Cardiac muscle cell (in vitro differentiated cells and primary cell): ENCODE measurements at regions not wholly inside any gene's neighbourhood (a gene's known extent, or its start where the extent isn't known, plus 50 kb on each side); places are given as distances from the start of the nearest gene placed in this dataset.

Experiments
- DNase-seq, 2 donors: peaks; one replicate each; pipeline versions ENCODE4 v3.0.0 to v3.0.0-alpha.2; 2010 to 2017; ENCODE audit warnings: low read depth in 1 of 2, low spot score in 1 of 2
- H3K27ac ChIP-seq: fragments of 200-600 bp; sonication (generic); 2 replicates; pipeline ENCODE4 v1.5.1; 2016
- H3K27me3 ChIP-seq: fragments of 200-600 bp; sonication (generic); 2 replicates; pipeline ENCODE4 v1.6.0; 2016; ENCODE audit warnings: control low read depth
- H3K36me3 ChIP-seq: fragments of 200-600 bp; sonication (generic); 2 replicates; pipeline ENCODE4 v1.5.1; 2016; ENCODE audit warnings: control low read depth
- H3K4me1 ChIP-seq: fragments of 200-600 bp; sonication (generic); 2 replicates; pipeline ENCODE4 v1.8.1; 2017; ENCODE audit warnings: low read depth, mild to moderate bottlenecking, mixed run types
- H3K4me3 ChIP-seq: fragments of 200-600 bp; sonication (generic); 2 replicates; pipeline ENCODE4 v1.5.1; 2016; ENCODE audit warnings: mild to moderate bottlenecking
- H3K9me3 ChIP-seq: fragments of 200-600 bp; sonication (generic); 2 replicates; pipeline ENCODE4 v1.5.1; 2017; ENCODE audit warnings: low read depth, mild to moderate bottlenecking, control low read depth
- TF ChIP-seq, protein P1 (sequence below): IDR thresholded peaks from 2 replicates; pipeline ENCODE4 v1.5.1; 2012; ENCODE audit warnings: low read depth, mild to moderate bottlenecking, low read length

- TF ChIP-seq, protein P1, sequence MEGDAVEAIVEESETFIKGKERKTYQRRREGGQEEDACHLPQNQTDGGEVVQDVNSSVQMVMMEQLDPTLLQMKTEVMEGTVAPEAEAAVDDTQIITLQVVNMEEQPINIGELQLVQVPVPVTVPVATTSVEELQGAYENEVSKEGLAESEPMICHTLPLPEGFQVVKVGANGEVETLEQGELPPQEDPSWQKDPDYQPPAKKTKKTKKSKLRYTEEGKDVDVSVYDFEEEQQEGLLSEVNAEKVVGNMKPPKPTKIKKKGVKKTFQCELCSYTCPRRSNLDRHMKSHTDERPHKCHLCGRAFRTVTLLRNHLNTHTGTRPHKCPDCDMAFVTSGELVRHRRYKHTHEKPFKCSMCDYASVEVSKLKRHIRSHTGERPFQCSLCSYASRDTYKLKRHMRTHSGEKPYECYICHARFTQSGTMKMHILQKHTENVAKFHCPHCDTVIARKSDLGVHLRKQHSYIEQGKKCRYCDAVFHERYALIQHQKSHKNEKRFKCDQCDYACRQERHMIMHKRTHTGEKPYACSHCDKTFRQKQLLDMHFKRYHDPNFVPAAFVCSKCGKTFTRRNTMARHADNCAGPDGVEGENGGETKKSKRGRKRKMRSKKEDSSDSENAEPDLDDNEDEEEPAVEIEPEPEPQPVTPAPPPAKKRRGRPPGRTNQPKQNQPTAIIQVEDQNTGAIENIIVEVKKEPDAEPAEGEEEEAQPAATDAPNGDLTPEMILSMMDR: no peak
- H3K4me3 ChIP-seq: no peak overlapping the region
Measured at GRCh38 chr1:213821175-213821942, 166.4 kb upstream of the PROX1 start.

DNA sequence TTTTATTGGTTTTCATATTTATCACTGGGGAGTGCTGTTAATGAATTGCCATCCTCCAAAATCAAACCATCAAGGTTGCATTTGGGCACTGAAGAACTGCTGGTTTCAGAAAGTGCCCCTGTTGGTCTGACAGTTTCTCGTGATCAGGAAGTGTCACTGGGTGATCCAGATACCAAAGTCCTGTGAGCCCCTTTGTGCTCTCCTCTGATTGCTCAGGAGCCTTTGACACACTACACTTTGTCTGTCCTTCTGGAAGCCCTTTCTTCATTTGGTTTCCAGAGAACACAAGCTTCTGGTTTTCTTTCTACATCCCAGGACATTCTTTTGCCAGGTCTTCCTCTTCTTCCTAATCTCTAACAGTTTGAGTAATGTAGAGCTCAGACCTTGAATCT lies 165.8 kb upstream of the PROX1 start:
- H3K4me1 ChIP-seq: no peaks in the 10 kb centered on the region
- H3K4me3 ChIP-seq: no peak overlapping the region
- H3K9me3 ChIP-seq: no peaks in the 10 kb centered on the region
- H3K27me3 ChIP-seq: no peaks in the 10 kb centered on the region
- TF ChIP-seq, protein P1: no peak
- no peaks in the 10 kb centered on the region for H3K36me3 ChIP-seq
- no peak overlapping the region for H3K27ac ChIP-seq
- DNase-seq: no peak

More at GRCh38 chr1:213821175-213821942, 166.4 kb upstream of the PROX1 start:
- no peak for DNase-seq
- no peaks in the 10 kb centered on the region for H3K27me3 ChIP-seq
- H3K4me1 ChIP-seq: no peaks in the 10 kb centered on the region
- no peak overlapping the region for H3K27ac ChIP-seq
- no peaks in the 10 kb centered on the region for H3K36me3 ChIP-seq
- no peaks in the 10 kb centered on the region for H3K9me3 ChIP-seq

DNA sequence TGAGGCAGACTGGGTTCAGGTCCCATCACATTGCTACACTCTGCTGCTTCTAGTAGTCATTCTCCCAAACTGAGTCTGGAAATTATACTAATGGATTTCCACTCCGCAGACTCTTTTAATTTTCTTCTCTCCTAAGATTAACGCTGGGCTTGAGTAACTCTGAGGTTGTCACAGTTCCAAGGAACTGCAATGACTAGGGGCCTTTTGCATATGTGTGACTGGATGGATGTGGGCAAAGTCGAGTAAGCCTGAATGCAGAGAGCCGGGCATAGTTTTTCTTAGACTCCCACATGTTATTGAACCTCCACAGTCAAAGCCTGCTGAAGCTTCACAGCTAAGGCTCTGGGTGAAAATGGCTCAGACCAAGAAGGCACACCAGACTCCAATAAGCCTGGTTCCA lies 160.9 kb upstream of the PROX1 start:
- Histone ChIP-seq H3K27ac (no peak overlapping the region), H3K27me3 (no peaks in the 10 kb centered on the region), H3K36me3 (no peaks in the 10 kb centered on the region), H3K4me1 (peaks cover 6% of the 10 kb centered on the region), H3K4me3 (no peak overlapping the region), H3K9me3 (no peaks in the 10 kb centered on the region)
- no peak for DNase-seq
- TF ChIP-seq, protein P1: no peak

GRCh38 chr1:213828867-213829266 lies 158.9 kb upstream of the PROX1 start:
- Histone ChIP-seq H3K4me1 (peaks cover 6% of the 10 kb centered on the region), H3K9me3 (no peaks in the 10 kb centered on the region)

GRCh38 chr1:213829780-213830179 lies 158.0 kb upstream of the PROX1 start:
- Histone ChIP-seq H3K36me3 (no peaks in the 10 kb centered on the region), H3K4me3 (no peak overlapping the region), H3K9me3 (no peaks in the 10 kb centered on the region), H3K27me3 (no peaks in the 10 kb centered on the region), H3K27ac (no peak overlapping the region), H3K4me1 (peaks cover 6% of the 10 kb centered on the region)
- TF ChIP-seq, protein P1: no peak
- no peak for DNase-seq

More at GRCh38 chr1:213828867-213829266, 158.9 kb upstream of the PROX1 start:
- Histone ChIP-seq H3K4me3 (no peak overlapping the region), H3K27ac (no peak overlapping the region), H3K27me3 (no peaks in the 10 kb centered on the region), H3K36me3 (no peaks in the 10 kb centered on the region)
- DNase-seq: no peak
- TF ChIP-seq, protein P1: no peak
